Superior temporal gyrus (tissue), 1 donor: ENCODE measurements at regions not wholly inside any gene's neighbourhood (a gene's known extent, or its start where the extent isn't known, plus 50 kb on each side); places are given as distances from the start of the nearest gene placed in this dataset.
"Not testable (repeated sequence)": the region's sequence is repeated elsewhere in the genome, so short reads cannot be mapped to it uniquely, and the experiment has no call there.

Source experiments
- DNase-seq: peaks from one replicate; pipeline ENCODE4 v3.0.0-alpha.2; 2016; ENCODE audit errors: extremely low spot score

GRCh38 chr17:11182430-11182829 is 58.6 kb upstream of the SHISA6 start:
- DNase-seq: no peak

DNA sequence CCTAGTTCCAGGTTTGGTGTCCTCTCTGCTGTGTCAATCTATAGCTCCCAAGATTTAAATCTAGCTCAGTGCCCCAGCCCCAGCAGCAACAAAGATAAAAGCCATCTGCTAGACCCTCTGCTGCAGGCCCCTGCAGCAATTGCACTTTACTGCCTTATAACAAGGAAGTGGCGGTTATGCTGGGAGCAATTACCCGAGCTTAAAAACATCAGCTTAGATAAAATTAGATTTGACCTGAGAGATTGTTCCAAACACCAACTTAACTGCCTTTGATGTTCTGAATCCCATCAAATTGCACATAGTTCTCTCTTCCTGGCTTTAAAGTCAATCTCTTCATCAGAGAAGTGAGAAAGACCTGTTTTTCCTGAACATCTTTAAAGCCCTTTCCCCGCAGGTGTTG is 62.4 kb upstream of the SHISA6 start:
- DNase-seq: no peak

- DNase-seq: no peak
These were observed 63.7 kb upstream of the SHISA6 start for GRCh38 chr17:11177340-11177739.

- no peak for DNase-seq
These were observed 64.5 kb upstream of the SHISA6 start for GRCh38 chr17:11176549-11176948.

- DNase-seq: no peak
These were observed 70.1 kb upstream of the SHISA6 start for GRCh38 chr17:11170881-11171280.

GRCh38 chr17:11151818-11152425 is 89.1 kb upstream of the SHISA6 start:
- no peak for DNase-seq

DNA sequence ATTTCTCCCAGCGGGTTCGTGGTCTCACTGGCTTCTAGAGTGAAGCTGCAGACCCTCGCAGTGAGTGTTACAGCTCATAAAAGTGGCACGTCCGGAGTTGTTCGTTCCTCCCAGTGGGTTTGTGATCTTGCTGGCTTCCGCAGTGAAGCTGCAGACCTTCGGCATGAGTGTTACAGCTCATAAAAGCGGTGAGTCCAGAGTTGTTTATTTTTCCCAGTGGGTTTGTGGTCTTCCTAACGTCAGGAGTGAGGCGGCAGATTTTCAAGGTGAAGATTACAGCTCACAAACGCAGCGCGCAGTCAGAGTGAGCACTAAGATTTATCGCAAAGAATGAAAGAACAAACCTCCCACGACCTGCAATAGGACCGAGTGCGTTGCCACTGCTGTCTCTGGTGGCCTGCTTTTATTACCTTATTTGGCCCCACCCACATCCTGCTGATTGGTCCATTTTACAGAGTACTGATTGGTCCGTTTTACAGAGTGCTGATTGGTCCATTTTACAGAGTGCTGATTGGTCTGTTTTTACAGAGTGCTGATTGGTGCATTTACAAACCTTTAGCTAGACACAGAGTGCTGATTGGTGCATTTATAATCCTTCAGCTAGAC is 90.0 kb upstream of the SHISA6 start:
- not testable (repeated sequence) for DNase-seq

DNA sequence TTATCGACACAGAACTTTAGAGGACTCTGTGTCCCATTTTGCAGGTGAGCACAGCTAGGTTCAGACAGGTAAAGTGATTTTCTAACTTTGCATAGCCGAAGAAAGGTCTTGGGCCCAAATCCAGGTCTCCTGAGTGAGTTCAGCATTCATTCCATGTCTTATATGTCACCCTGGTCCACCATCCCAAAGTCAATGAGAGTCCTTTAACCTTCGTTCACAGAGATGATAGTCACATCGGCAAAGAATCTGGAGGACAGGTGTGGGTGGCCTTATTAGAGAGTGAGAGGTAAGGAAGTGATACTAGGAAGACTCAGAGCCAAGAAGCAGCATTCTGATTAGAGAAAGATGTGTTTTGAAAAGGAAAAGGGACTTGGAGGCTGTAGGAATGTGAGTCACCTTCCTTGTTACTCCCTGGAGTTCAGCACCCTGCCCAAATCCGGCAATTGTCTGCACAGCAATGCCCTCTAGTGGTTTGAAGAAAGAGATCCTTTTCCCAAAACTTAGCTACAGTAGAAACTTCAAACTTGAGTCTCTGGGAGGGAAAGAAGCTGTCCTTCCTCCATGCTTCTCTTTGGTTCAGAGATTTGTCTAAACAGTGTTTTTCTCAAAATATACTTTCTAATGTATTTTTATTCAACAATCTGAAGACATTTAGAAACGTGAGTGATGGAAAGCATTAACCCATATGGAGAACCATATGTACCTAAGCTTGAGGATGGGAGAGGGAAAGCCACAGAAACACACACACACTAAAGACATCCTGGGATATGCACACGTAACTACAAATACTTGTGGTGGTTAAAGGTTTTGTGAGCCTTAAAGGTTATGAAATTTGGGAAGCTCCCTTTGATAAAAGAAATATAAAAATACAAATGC is 96.4 kb upstream of the SHISA6 start:
- peak; percentile 87 for DNase-seq

DNA sequence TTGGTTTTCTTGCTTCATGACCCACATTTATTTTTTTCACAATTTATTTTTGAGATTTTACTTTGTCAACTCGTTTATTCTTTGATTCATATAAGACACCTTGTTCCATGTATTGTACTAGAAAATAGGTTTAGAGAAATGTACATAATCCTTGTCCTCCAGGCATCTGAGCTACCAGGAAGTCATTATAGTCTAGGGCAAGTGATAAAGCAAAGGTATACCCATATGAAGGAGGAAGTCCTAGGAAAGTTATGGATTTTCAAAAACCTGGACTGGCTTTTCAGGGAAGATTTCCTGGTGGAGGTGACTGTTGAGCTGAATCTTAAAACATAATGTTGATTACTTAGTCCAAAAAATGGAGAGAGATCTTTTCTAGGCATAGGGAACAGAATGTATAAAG is 98.8 kb upstream of the SHISA6 start:
- no peak for DNase-seq

DNA sequence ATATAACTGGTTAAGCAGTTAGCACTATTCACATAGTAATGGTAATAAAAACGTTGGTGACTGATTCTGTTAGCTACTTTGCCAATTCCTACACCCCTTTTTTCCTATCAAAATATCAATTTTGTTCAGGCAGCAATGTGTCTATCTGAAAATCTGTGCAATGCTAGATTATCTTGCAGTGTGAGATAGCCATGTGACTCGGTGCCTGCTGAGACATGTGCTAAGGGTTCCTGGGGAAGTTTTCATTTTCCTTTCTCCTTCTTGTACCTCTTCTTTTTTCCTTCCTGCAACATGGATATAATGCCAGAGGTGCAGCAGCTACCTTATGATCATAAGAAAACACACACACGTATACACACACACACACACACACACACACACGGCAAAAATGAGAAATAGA is 100.5 kb upstream of the SHISA6 start:
- DNase-seq: peak; percentile 70

DNA sequence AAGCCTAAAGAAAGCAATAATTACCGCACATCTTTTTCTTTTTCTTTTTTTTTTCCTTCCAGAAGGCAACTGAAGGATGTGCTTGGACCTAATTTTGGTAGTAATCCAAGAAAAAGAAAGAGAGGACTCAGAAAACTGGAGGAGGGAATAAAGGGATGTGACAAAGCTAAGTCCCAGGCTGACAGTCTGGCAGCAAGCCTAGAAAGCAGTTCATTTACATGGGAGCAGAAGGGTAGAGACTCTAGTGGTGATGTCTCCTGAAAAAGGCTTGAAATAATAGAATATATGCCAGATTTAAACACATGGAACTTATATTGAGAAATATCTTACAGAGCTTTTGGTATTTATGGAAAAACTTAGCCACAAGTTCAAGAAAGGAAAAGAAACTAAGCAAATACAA is 101.0 kb upstream of the SHISA6 start:
- peak; percentile 91 for DNase-seq

DNA sequence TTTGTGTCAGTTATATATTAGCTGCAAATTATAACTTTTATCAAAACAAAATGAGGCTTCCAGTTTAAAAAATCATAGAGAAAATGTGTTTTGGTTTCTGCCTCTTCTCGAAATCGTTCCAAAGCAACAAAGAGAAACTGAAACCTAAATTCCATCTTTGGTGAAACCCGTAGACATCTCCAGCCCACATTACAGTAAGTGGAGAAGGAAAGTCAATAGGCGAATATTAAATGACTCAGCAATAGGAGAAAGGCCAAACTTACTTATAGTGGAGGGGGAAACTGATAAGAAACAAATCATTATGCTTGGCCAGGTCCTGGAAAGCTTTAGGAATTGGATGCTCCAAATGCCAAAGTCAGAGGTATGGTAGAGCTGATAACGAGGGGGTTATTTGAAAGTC is 103.0 kb upstream of the SHISA6 start:
- DNase-seq: no peak

DNA sequence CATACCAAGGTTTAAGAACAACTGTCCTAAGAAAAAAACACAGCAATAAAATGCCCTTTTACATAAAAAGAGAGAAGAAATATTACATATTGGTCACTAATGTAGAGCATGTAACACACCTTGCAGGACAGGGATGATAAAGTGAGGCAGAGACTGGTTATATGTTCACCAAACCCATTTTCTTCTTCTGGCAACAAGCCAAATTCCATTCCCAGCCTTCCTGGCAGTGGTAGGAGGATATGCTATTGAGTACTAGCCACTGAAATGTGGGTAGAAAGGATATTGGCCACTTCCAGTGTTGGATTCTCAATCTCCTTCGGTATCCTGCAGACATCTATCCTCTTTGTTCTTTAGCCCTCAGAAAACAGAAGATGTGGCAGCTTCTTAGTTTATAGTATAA is 105.2 kb upstream of the SHISA6 start:
- DNase-seq: no peak

DNA sequence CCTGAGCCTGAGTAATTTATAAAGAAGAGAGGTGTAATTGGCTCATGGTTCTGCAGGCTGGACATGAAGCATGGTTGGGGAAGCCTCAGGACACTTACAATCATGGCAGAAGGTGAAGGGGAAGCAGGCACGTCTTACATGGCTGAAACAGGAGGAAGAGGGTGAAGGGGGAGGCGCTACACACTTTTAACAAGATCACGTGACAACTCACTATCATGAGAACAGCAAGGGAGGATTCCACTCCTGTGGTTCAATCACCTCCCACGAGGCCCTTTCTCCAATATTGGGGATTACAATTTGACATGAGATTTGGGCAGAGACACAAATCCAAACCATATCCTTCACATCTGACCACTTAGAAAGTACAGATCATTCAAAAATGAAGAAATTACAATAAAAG is 110.6 kb upstream of the SHISA6 start:
- no peak for DNase-seq

DNA sequence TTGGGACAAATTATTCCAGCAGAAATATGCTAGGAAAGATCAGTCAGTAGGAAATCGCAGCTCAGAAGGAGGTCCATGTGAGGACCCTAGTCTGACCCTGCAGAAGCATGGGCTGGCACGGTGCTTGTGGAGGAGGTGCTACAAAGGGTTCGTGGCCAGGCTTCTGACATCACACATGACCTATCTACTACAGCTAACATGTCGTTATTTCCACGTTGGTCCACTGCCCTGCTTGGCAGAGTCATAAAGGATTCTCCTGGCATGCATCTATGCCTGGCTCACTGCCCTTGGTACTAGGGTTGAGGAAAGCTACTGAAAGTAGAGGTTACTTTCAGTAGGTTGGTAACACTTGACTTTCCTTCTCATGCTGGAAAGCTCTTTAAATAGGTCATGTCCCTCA is 118.1 kb upstream of the SHISA6 start:
- no peak for DNase-seq

DNA sequence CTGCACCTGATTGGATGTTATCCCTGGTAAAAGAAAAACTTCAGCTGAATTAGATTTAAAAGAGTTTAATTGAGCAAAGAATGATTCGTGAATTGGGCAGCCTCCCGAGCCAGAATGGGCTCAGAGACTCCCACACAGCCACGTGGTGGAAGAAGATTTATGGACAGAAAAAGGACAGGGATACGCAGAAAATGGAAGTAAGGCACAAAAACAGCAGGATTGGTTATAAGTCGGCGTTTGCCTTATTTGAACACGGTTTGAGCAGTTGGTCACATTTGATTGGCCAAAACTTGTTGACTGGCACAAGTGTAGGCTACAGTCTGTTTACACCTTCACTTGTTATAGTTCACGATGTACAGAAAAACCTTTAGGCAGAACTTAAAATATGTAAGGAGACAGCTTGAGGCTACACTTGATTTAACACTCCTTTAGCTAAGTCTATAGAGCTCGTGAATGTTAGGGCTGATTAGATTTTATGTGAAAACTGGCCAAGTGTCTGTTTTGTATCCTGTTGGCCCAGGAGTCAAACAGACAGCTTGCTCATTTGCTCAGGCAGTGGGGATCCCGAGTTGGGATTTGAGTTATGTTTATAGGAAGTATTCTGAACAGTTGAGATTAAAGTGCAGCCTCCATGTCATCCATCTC is 119.5 kb upstream of the SHISA6 start:
- no peak for DNase-seq

DNA sequence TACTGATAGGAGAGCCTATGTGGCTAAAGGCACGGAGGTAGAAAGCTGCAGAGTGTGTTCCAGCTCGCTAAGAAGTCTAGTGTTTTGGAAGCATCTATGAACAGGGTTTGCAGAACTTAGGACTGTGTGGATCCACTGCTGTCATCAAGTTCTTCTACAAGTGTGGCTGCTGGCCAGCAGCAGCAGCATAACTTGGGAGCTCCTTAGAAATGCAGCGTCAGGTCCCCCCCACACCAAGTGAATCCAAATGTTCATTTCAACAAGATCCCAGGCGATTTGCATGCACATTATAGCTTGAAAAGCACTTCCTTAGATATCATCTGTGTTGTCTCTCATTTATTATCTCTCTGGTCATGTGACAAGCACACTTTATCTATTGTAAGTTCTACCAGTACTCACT is 131.9 kb upstream of the SHISA6 start:
- no peak for DNase-seq

DNA sequence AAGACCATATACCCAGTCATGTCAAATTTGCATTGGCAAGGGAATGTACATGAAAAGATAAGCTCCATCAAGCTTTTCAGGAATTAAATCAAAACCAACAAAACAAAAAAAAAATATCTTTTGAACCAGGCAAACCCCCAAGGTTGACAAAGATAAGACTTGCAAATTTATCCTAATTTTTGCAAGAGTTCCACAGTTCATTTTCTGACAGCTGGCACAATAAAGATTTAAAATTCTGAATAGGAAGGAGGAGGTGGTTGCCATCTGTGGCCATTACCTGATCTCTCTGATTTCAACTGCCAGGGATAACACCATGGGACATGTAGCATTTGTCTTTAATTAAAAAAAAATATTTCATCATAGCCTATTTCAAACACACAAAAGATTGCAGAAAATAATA is 135.9 kb upstream of the SHISA6 start:
- DNase-seq: no peak

GRCh38 chr17:11097121-11097520 is 143.9 kb upstream of the SHISA6 start:
- no peak for DNase-seq

DNA sequence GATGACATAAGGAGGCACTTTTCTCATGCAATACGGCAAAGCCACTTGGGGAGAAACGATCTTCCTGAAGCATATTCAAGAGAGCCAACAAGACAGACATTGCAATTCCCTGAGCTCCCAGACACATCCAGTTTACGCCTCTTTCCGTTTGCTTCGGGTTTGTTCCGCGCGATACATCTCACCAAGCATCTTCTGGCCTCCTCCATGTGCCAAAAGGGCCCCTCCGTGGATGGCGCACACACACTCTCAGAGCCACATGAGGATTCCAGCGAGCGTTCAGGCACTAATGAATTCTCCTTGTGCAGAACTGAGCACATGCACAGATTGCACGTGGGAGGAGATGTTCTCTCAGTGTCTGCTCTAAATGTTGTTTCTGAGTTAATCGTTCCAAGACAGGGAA is 146.7 kb upstream of the SHISA6 start:
- DNase-seq: peak; percentile 64

GRCh38 chr17:11086646-11087340 is 154.2 kb upstream of the SHISA6 start:
- DNase-seq: no peak

GRCh38 chr17:11082559-11082958 is 158.5 kb upstream of the SHISA6 start:
- no peak for DNase-seq
